SU-DHL-6 (cell line): ENCODE measurements at regions not wholly inside any gene's neighbourhood (a gene's known extent, or its start where the extent isn't known, plus 50 kb on each side); places are given as distances from the start of the nearest gene placed in this dataset.
"Not testable (repeated sequence)": the region's sequence is repeated elsewhere in the genome, so short reads cannot be mapped to it uniquely, and the experiment has no call there.

Experiments used
- H2AFZ ChIP-seq: fragments of 200-600 bp; sonication (generic); 2 replicates; pipeline ENCODE4 v1.6.1; 2014; ENCODE audit warnings: low read depth, mild to moderate bottlenecking, moderate library complexity, mixed read lengths, antibody characterized with exemption, low read length; ENCODE audit not compliant: severe bottlenecking
- H3F3A ChIP-seq: fragments of 200-600 bp; shearing (Covaris generic); 2 replicates; pipeline ENCODE4 v1.6.0; 2016; ENCODE audit warnings: antibody characterized with exemption, mild to moderate bottlenecking; ENCODE audit not compliant: insufficient read depth
- H3K27ac ChIP-seq: fragments of 200-600 bp; sonication (generic); 2 replicates; pipeline ENCODE4 v1.5.1; 2016; ENCODE audit warnings: low read depth, mild to moderate bottlenecking, low read length, moderate library complexity, mixed read lengths
- H3K27me3 ChIP-seq: fragments of 200-600 bp; sonication (generic), shearing (Covaris generic); 2 replicates; pipeline ENCODE4 v1.6.0; 2014; ENCODE audit warnings: mild to moderate bottlenecking, low read length
- H3K36me3 ChIP-seq: fragments of 200-600 bp; sonication (generic); 2 replicates; pipeline ENCODE4 v1.6.1; 2014; ENCODE audit warnings: mild to moderate bottlenecking, low read length, mixed read lengths
- H3K4me2 ChIP-seq: fragments of 300-600, 200-600 bp; shearing (Covaris generic), sonication (generic); 2 replicates; pipeline ENCODE4 v1.6.0; 2014; ENCODE audit warnings: low read length, low read depth, mild to moderate bottlenecking; ENCODE audit not compliant: poor library complexity, severe bottlenecking
- H3K4me3 ChIP-seq: fragments of 200-600 bp; sonication (generic); 2 replicates; pipeline ENCODE4 v1.5.1; 2014; ENCODE audit warnings: antibody characterized with exemption, low read length, mild to moderate bottlenecking, mixed read lengths; ENCODE audit not compliant: insufficient read depth, poor library complexity, severe bottlenecking
- H3K79me2 ChIP-seq: fragments of 200-600 bp; sonication (generic); 2 replicates; pipeline ENCODE4 v1.6.1; 2014; ENCODE audit warnings: mild to moderate bottlenecking, low read length, moderate library complexity; ENCODE audit not compliant: insufficient read depth
- H3K9ac ChIP-seq: fragments of 200-600 bp; sonication (generic); 2 replicates; pipeline ENCODE4 v1.7.0; 2014; ENCODE audit warnings: mild to moderate bottlenecking, low read length
- H3K9me2 ChIP-seq: fragments of 200-600 bp; sonication (generic); replicated peaks from 2 replicates; pipeline ENCODE4 v1.6.1; 2014; ENCODE audit warnings: low read length; ENCODE audit not compliant: insufficient read depth
- H3K9me3 ChIP-seq: fragments of 200-600 bp; sonication (generic); 2 replicates; pipeline ENCODE4 v1.6.1; 2014; ENCODE audit warnings: low read length, mixed read lengths; ENCODE audit not compliant: insufficient read depth
- H4K20me1 ChIP-seq: fragments of 200-600 bp; sonication (generic); 2 replicates; pipeline ENCODE4 v1.6.1; 2014; ENCODE audit warnings: low read depth, mild to moderate bottlenecking, antibody characterized with exemption, low read length, moderate library complexity, mixed read lengths
- EZH2phosphoT487 ChIP-seq: fragments of 200-600 bp; sonication (generic), shearing (Covaris generic); conservative IDR thresholded peaks from 2 replicates; pipeline ENCODE4 v1.6.1; 2018; ENCODE audit warnings: mild to moderate bottlenecking, antibody characterized with exemption, low read length, moderate library complexity, mixed read lengths
- TF ChIP-seq, protein P1 (sequence below): fragments of 200-600 bp; sonication (generic); IDR thresholded peaks from one replicate; pipeline ENCODE4 v1.5.1; 2017; ENCODE audit warnings: antibody characterized with exemption, mild to moderate bottlenecking, low read length, moderate library complexity; ENCODE audit not compliant: insufficient read depth, poor library complexity, severe bottlenecking

DNA sequence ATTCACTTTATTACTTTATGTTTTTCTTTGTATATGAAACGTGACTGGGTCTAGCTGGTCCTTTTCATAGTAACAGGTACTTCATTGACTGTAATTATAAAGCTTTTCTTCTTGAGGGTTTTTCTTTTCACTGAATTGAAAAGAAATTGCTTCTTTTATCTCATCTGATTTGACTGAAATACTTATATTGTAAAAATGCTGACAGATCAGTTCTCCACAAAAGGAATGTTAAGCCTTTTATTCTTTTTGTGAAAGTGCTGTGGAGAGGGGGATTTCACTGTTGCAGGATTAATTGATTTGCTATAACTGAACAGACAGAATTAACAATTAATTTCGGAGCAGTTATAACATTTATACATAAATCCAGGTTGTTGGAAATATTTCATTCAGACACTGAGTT, 2043.6 kb upstream of the C9orf72 start:
- no peak for TF ChIP-seq EZH2phosphoT487
- TF ChIP-seq, protein P1, sequence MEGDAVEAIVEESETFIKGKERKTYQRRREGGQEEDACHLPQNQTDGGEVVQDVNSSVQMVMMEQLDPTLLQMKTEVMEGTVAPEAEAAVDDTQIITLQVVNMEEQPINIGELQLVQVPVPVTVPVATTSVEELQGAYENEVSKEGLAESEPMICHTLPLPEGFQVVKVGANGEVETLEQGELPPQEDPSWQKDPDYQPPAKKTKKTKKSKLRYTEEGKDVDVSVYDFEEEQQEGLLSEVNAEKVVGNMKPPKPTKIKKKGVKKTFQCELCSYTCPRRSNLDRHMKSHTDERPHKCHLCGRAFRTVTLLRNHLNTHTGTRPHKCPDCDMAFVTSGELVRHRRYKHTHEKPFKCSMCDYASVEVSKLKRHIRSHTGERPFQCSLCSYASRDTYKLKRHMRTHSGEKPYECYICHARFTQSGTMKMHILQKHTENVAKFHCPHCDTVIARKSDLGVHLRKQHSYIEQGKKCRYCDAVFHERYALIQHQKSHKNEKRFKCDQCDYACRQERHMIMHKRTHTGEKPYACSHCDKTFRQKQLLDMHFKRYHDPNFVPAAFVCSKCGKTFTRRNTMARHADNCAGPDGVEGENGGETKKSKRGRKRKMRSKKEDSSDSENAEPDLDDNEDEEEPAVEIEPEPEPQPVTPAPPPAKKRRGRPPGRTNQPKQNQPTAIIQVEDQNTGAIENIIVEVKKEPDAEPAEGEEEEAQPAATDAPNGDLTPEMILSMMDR, result no peak
- no peaks in the 10 kb centered on the region for H3F3A ChIP-seq

DNA sequence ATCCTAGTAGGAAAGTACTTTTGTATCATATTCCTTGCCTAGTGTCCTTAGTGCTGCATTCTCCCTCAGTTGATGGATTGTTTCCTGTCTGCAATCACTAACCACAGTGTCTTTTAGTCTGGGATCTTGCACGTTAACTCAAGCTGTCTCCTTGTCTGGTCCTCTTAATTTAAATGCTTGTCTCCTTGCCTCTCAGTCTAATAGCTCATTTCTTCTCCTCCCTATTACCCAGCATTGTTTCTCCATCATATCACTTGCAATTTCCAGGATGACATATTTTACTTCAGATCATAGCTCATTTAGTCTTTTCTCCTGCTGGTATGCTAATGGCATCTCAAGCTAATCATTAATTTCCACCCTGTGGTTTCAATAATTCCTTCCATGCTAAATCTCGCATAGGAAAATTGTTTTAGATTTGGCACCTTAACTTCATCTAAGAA, 2052.0 kb upstream of the C9orf72 start:
- no peaks in the 10 kb centered on the region for H3K79me2 ChIP-seq
- no peak overlapping the region for H3K4me2 ChIP-seq
- H2AFZ ChIP-seq, result no peak overlapping the region
- no peaks in the 10 kb centered on the region for H3K27me3 ChIP-seq
- no peak overlapping the region for H3K27ac ChIP-seq
- TF ChIP-seq, protein P1, result no peak
- no peak for TF ChIP-seq EZH2phosphoT487
- H3K4me3 ChIP-seq, result no peak overlapping the region
- H3K9ac ChIP-seq, result no peak overlapping the region
- H3F3A ChIP-seq, result no peaks in the 10 kb centered on the region
- H3K9me2 ChIP-seq, result no peaks in the 10 kb centered on the region
- no peaks in the 10 kb centered on the region for H3K9me3 ChIP-seq
- no peaks in the 10 kb centered on the region for H4K20me1 ChIP-seq
- H3K36me3 ChIP-seq, result no peaks in the 10 kb centered on the region

More for the DNA sequence above, 2043.6 kb upstream of the C9orf72 start:
- H2AFZ ChIP-seq, result no peak overlapping the region
- no peaks in the 10 kb centered on the region for H3K9me3 ChIP-seq
- H3K27ac ChIP-seq, result no peak overlapping the region
- no peaks in the 10 kb centered on the region for H3K36me3 ChIP-seq
- H3K79me2 ChIP-seq, result no peaks in the 10 kb centered on the region
- no peak overlapping the region for H3K9ac ChIP-seq
- H3K4me2 ChIP-seq, result no peak overlapping the region
- H3K4me3 ChIP-seq, result no peak overlapping the region
- no peaks in the 10 kb centered on the region for H4K20me1 ChIP-seq
- no peaks in the 10 kb centered on the region for H3K27me3 ChIP-seq
- H3K9me2 ChIP-seq, result no peaks in the 10 kb centered on the region

DNA sequence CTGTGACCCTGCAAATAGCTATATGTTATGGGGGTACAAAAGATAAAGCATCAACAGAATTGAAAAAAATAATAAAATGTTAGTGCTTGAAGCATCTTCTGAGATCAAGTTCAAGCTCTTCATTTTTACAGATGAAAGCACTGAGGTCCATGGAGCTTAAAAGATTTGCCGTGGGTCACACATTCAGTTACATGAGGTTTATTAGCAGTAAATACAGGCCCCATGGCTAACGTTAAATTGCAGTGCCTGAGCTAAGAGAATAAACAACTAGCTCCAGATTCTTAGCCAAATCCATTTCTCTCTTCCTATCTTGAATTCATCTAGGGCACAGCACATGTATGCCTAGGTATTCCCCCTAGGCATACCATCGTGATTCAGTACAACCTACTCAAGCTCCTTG, 2052.7 kb upstream of the C9orf72 start:
- H3K27ac ChIP-seq, result no peak overlapping the region
- H3K79me2 ChIP-seq, result no peaks in the 10 kb centered on the region
- H3F3A ChIP-seq, result no peaks in the 10 kb centered on the region

DNA sequence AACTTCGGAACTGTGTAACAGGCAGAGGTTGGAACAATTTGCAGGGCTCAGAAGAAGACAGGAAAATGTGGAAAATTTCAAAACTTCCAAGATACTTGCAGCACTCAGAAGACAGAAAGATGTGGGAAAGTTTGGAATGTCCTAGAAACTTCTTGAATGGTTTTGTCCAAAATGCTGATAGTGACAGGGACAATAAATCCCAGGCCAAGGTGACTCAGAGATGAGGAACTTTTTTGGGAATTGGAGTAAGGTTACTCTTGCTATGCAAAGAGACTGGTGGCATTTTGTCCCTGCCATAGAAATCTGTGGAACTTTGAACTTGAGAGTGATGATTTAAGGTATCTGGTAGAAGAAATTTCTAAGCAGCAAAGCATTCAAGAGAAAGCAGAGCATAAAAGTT, 2055.6 kb upstream of the C9orf72 start:
- H3F3A ChIP-seq, H3K27me3 ChIP-seq, H3K9me2 ChIP-seq, H3K27ac ChIP-seq, H3K36me3 ChIP-seq, H3K9me3 ChIP-seq, H3K4me3 ChIP-seq, H3K9ac ChIP-seq, H3K4me2 ChIP-seq, H4K20me1 ChIP-seq, H2AFZ ChIP-seq, H3K79me2 ChIP-seq: not testable (repeated sequence)

More for the DNA sequence above, 2052.7 kb upstream of the C9orf72 start:
- Histone ChIP-seq H3K36me3 (no peaks in the 10 kb centered on the region), H3K9me2 (no peaks in the 10 kb centered on the region), H3K9me3 (no peaks in the 10 kb centered on the region), H3K4me3 (no peak overlapping the region), H3K9ac (no peak overlapping the region), H4K20me1 (no peaks in the 10 kb centered on the region), H3K27me3 (no peaks in the 10 kb centered on the region), H3K4me2 (no peak overlapping the region), H2AFZ (no peak overlapping the region)
- TF ChIP-seq EZH2phosphoT487, result no peak
- TF ChIP-seq, protein P1, result no peak
